Erythroblast (primary cell): ENCODE measurements at regions not wholly inside any gene's neighbourhood (a gene's known extent, or its start where the extent isn't known, plus 50 kb on each side); places are given as distances from the start of the nearest gene placed in this dataset.

Experiments
- GATA1 ChIP-seq: IDR thresholded peaks from 2 replicates; pipeline ENCODE4 v1.6.1; 2011; ENCODE audit warnings: low read depth, mild to moderate bottlenecking, control low read depth, low read length, moderate library complexity
- POLR2A ChIP-seq: IDR thresholded peaks from 2 replicates; pipeline ENCODE4 v1.6.1; 2011; ENCODE audit warnings: mild to moderate bottlenecking, low read length

- TF ChIP-seq POLR2A (no peak), GATA1 (no peak)
Measured at GRCh38 chr10:4501306-4501705, 324.7 kb upstream of the AKR1E2 start.
